ENCODE measurements at regions not wholly inside any gene's neighbourhood (a gene's known extent, or its start where the extent isn't known, plus 50 kb on each side); places are given as distances from the start of the nearest gene placed in this dataset.

- no peak for DNase-seq (ENCODE audit: low spot score)
Observed at GRCh38 chr14:86897704-86898513, 1095.1 kb downstream of the GALC start.

DNA sequence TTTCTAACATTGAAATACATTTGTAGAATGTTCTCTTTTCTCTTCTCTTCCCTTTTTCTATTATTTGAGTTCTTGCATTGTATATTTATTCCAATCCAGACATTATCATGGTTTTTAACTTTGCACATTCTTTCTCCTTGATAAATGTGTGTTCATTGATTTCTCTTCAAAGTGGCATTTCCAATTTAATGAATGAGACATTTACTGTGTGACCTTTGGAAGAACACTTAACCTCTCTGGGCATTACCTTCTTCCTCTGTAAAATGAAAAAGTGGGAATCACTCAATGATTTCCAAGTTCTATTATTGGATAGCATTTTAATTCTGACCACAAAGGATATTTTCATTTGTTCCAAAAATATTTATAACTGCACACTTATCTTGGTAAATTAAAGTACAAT lies 1095.8 kb downstream of the GALC start:
- DNase-seq (ENCODE audit: low spot score): no peak

- no peak for DNase-seq (ENCODE audit: low spot score)
Observed at GRCh38 chr14:86896701-86897100, 1096.3 kb downstream of the GALC start.

DNA sequence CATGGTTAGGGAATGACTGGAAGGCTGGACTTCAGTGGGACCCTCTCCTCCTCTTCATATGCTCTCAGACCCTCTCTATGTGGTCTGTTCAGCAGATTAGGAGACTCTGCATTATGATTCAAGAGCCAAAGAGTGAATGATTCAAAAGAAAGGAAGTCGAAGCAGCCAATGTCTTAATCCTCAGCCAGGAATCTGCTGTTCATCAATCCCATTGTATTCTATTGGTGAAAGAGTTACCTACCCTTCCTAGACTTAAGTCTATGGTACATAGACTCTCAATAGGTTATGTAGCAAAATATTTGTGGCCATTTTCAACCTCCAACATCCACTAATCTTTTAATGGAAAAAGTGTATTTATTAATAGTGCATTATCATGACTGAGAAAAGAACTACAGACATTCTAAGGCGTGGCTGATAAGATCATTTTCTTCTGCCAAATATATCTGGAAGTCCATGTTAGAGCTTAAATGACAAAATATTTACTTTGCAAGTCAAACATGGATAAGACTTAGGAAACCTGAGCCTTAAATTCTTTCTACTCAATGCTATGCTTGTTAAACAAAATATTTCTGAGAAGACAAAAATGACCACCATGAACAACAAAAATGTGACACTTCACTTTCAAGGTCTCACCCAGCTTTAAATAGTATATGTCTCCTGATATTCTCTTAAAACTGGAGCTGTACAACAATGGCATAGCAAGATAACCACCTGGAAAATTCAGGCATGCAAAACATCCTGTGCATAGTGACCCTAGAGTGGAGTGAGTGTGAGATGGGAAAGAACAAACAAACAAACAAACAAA lies 1100.6 kb downstream of the GALC start:
- no peak for DNase-seq (ENCODE audit: low spot score)

- DNase-seq (ENCODE audit: low spot score): no peak
Observed at GRCh38 chr14:86885280-86885679, 1107.7 kb downstream of the GALC start.

GRCh38 chr14:86884498-86884897 lies 1108.5 kb downstream of the GALC start:
- DNase-seq (ENCODE audit: low spot score): no peak

- no peak for DNase-seq (ENCODE audit: low spot score)
Observed at GRCh38 chr14:86882818-86883217, 1110.2 kb downstream of the GALC start.

GRCh38 chr14:86865934-86866333 lies 1127.0 kb downstream of the GALC start:
- no peak for DNase-seq (ENCODE audit: low spot score)

- DNase-seq (ENCODE audit: low spot score): no peak
Observed at GRCh38 chr14:86858591-86858990, 1134.4 kb downstream of the GALC start.

DNA sequence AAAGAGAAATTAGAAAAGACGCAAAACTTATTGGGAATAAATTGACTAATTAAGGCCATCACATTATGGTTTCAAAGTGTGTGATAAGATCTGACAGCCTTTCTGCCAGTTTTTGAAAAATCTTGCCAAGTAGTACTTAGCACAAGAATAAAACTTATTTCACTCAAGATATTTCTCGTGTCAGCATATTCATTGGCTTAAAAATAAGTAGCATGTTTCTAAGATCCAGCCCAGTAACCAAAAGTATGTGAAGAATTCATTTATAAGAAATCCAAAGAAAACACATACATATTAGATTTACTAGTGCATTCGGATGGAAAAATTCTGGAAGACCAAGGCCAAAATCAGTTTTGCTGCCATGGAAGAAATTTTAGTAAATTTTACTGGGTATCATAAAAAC lies 1135.0 kb downstream of the GALC start:
- no peak for DNase-seq (ENCODE audit: low spot score)

DNA sequence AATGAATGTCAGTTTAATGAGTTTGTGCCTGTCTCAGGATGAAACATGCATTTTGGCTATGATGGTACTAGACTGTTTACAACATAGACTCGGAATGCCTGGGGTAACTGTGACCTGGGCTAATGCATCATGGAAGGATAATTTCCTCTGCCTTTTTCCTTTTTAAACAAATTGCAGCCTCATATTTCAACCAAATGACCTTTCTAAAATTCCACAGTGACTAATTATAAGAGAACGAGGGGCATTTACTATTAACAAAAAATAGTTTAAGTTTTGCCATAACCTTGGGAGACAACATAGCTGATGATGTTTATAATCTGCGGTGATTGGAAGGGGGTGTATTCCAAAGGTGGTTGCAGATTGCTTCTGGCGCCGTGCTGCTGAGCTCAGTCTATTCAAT lies 1140.5 kb downstream of the GALC start:
- DNase-seq (ENCODE audit: low spot score): no peak

- no peak for DNase-seq (ENCODE audit: low spot score)
Observed at GRCh38 chr14:86847140-86847539, 1145.8 kb downstream of the GALC start.

DNA sequence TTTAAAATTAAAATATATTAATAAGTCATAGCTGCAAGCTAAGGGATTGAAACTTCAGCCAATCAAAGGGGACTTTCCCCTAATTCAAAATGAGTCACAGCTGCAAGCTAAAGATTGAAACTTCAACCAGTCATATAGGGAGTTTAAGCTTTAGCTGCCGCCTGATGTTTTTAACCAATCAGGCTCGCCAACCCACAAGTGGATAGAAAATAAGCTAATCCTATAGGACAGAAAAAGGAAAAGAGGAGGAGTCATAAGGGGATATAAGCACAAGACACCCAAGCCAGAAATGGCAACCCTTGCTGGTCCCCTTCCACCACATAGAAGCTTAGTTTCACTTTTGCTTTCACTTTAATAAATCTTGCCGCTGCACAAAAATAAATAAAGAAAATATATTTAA lies 1154.6 kb downstream of the GALC start:
- peak; percentile 1 for DNase-seq (ENCODE audit: low spot score)

DNA sequence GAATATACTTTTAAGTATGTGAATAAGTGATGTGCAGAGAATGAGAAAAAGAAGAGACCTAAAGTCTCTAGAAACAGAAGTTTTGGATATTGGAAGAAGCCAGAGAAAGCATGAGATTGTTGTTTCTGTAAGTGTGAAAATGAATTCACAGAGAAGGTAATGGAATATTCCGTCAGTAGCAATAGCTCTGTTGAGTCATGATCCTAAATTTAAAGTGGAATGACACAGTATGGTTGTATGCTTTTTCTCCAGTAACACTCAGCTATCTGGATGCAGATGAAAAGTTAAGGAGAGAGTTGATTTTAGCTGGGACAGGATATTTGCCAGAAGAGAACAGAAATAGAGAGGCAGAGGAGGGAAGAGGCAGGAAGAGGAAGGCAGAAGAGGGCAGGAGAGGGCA lies 1166.3 kb downstream of the GALC start:
- DNase-seq (ENCODE audit: low spot score): no peak

- DNase-seq (ENCODE audit: low spot score): no peak
Observed at GRCh38 chr14:86824167-86824566, 1168.8 kb downstream of the GALC start.

DNA sequence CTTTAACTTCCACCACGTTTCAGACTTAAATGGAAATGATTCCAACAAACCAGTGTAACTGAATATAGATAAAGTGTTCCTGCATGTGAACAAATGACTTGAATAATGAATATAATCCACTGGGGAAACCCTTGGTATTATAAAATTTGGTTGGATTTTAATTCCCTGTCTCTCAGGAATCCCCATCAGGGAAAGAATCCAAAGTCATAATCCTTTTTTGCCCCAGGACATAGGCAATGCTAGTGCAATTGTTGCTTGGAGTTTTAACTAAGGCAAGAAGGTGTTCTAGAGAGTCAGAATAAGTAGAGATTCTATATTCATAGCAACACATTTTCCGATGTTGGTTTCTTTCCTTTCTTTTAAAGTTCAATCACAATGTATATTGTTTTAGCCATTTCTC lies 1169.4 kb downstream of the GALC start:
- DNase-seq (ENCODE audit: low spot score): no peak

GRCh38 chr14:86815341-86815740 lies 1177.6 kb downstream of the GALC start:
- DNase-seq (ENCODE audit: low spot score): no peak

DNA sequence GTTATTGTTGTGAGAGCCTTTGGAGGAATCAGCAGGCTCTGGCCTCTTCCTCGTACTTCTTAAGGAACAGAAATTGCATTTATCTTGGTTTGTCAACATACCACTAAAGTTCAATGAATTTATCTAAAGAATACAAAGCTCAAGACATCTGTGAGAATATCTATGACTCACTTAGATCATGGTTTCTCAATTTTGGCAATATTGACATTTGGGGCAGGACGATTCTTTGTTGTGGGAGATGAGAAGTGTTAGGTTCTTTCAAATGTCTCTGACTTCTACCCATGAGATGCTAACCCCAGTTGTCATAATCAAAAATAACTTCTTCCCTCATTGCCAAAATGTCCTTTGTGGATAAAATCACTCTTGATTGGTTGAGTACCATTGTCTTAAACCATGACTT lies 1190.3 kb downstream of the GALC start:
- DNase-seq (ENCODE audit: low spot score): no peak

DNA sequence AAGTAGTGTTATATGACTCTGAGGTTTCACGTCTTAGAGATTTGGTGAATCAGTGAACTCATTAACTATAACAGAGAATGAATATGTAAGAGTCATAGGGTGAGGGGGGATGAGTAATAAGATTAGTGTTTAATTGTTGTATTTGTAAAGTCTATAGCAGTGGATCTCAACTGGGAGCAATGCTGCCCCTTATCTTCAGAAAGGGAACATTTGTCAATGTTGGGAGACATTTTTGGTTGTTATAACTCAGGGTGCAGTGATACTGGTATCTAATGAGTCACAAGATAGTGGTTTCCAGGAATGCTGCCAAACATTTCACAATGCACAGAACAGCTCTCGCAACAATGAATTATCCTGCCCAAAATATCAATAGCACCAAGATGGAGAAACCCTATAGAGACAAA lies 1193.7 kb downstream of the GALC start:
- DNase-seq (ENCODE audit: low spot score): no peak

GRCh38 chr14:86798330-86798729 lies 1194.7 kb downstream of the GALC start:
- DNase-seq (ENCODE audit: low spot score): no peak

- DNase-seq (ENCODE audit: low spot score): no peak
Observed at GRCh38 chr14:86797075-86797351, 1196.0 kb downstream of the GALC start.

DNA sequence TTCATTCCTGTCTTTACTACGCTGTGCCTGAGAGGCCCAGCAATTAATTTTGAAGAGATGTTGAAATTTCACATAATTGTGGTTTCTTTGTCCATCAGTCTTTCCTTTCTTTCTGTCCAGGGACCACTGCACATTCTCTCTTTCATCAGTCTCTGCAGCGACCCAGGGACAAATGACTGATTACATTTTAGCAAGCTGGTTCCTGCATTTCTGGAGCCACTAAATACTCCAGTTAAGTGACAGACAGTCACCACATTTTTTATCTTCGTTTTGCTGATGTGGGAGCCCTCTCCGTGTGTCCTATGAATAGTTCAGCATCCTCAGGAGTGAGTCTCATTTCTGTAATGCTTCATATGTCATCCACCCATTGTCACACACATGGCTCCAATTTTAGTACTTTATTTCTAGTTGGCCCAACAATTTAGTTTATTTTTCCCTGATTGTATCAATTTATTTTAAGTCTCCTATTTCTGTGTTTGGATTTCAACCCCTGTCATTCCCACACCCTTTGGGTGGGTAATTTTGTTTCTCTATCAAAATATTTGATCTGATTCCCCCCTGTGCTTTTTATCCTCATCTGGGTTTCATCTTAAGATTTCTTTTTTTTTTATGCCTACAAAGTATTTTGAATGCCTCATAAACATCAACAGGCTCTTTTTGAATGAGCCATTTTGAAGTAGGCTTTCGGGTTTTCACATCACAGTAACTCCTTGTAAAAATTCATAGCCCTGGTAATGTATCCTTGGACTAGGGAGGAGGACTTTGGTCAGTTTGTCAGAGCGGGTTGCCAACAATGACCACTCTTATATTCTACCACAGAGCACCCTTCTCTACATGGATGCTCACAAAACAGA lies 1196.5 kb downstream of the GALC start:
- DNase-seq (ENCODE audit: low spot score): no peak

DNA sequence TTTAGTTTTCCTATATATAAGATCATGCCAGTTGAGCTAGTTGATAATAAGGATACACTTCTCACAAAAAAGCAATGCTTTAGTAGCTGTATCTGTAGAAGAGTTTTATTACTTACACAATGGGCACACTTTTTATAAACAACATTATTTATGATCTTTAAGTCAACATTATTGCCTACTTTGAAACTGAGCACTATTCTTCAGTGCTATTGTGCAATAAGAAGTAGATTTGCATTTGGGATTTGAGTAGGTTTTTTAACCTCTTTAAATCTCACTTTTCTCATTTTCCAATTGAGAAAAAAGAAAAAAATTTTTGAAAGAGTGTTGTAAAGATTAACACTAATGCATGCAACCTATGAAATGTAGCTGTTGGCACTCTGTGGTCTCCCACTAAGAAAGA lies 1198.3 kb downstream of the GALC start:
- no peak for DNase-seq (ENCODE audit: low spot score)

Measured in CD4-positive, alpha-beta T cell treated with Interleukin-2 at 100 ng/mL for 4 hours (primary cell).